ENCODE measurements at regions not wholly inside any gene's neighbourhood (a gene's known extent, or its start where the extent isn't known, plus 50 kb on each side); places are given as distances from the start of the nearest gene placed in this dataset.

GRCh38 chr5:38753141-38753540, 92.7 kb upstream of the OSMR start:
- TF ChIP-seq POLR2AphosphoS5 (IDR thresholded peaks at IDR 0.05; ENCODE audit: low read depth, low read length) (no peak), SIN3A (IDR thresholded peaks at IDR 0.05; ENCODE audit: borderline replicate concordance, insufficient read depth, low read length) (no peak)

Data from PFSK-1 (cell line).